ENCODE measurements at regions not wholly inside any gene's neighbourhood (a gene's known extent, or its start where the extent isn't known, plus 50 kb on each side); places are given as distances from the start of the nearest gene placed in this dataset.

GRCh38 chr22:47963660-47964059 is 1201.2 kb downstream of the TBC1D22A start:
- no peaks in the 10 kb centered on the region for H3K36me3 ChIP-seq (ENCODE audit: control insufficient read depth, insufficient read depth, low read length)
- TF ChIP-seq CTCF (IDR thresholded peaks at IDR 0.05) = no peak
- ATAC-seq = no peak
- H3K4me1 Mint-ChIP-seq = no peaks in the 10 kb centered on the region
- no peaks in the 10 kb centered on the region for H3K9me3 Mint-ChIP-seq
- H3K27me3 ChIP-seq (ENCODE audit: control insufficient read depth, insufficient read depth, low read length) = no peaks in the 10 kb centered on the region
- no peak overlapping the region for H3K27ac ChIP-seq (ENCODE audit: low read length)
- no peaks in the 10 kb centered on the region for H3K9me3 ChIP-seq (ENCODE audit: control insufficient read depth, insufficient read depth, low read length)
- no peaks in the 10 kb centered on the region for H3K36me3 Mint-ChIP-seq
- no peaks in the 10 kb centered on the region for H3K4me1 ChIP-seq (ENCODE audit: control insufficient read depth, insufficient read depth, low read length)
- no peak overlapping the region for H3K4me3 ChIP-seq (ENCODE audit: low read length)
- H3K27ac Mint-ChIP-seq = no peak overlapping the region
- DNase-seq = no peak
- no peak overlapping the region for H3K4me3 Mint-ChIP-seq
- 77% methylated on average over 6 of the region's 6 CpGs for WGBS (ENCODE audit: insufficient coverage)
- peaks cover 10 to 22% of the 10 kb centered on the region in 2 donors for H3K27me3 Mint-ChIP-seq (ENCODE audit: low read depth in 2 of 2)
- intact Hi-C loops (cut with micrococcal nuclease) = no loop called here

GRCh38 chr22:47957649-47958048 is 1195.2 kb downstream of the TBC1D22A start:
- H3K27ac Mint-ChIP-seq = no peak overlapping the region
- no peak overlapping the region for H3K4me3 ChIP-seq (ENCODE audit: low read length)

GRCh38 chr22:47954107-47954506 is 1191.7 kb downstream of the TBC1D22A start:
- ATAC-seq (no peak), DNase-seq (no peak)
- no peaks in the 10 kb centered on the region for H3K4me1 ChIP-seq (ENCODE audit: control insufficient read depth, insufficient read depth, low read length)
- no peak overlapping the region for H3K4me3 ChIP-seq (ENCODE audit: low read length)
- H3K27me3 Mint-ChIP-seq (ENCODE audit: low read depth in 2 of 2) = peaks cover 18 to 45% of the 10 kb centered on the region in 2 donors
- 77% methylated on average over 6 of the region's 7 CpGs for WGBS (ENCODE audit: insufficient coverage)
- no peaks in the 10 kb centered on the region for H3K36me3 Mint-ChIP-seq
- peaks cover 0 to 3% of the 10 kb centered on the region in 2 donors for H3K9me3 Mint-ChIP-seq
- no peaks in the 10 kb centered on the region for H3K27me3 ChIP-seq (ENCODE audit: control insufficient read depth, insufficient read depth, low read length)
- H3K4me1 Mint-ChIP-seq = no peaks in the 10 kb centered on the region
- intact Hi-C loops (cut with micrococcal nuclease) = no loop called here
- no peak overlapping the region for H3K4me3 Mint-ChIP-seq
- no peaks in the 10 kb centered on the region for H3K36me3 ChIP-seq (ENCODE audit: control insufficient read depth, insufficient read depth, low read length)
- no peak overlapping the region for H3K27ac Mint-ChIP-seq
- TF ChIP-seq CTCF (IDR thresholded peaks at IDR 0.05) = no peak
- no peaks in the 10 kb centered on the region for H3K9me3 ChIP-seq (ENCODE audit: control insufficient read depth, insufficient read depth, low read length)
- H3K27ac ChIP-seq (ENCODE audit: low read length) = no peak overlapping the region

More at GRCh38 chr22:47957649-47958048, 1195.2 kb downstream of the TBC1D22A start:
- no peak overlapping the region for H3K27ac ChIP-seq (ENCODE audit: low read length)
- H3K4me1 ChIP-seq (ENCODE audit: control insufficient read depth, insufficient read depth, low read length) = no peaks in the 10 kb centered on the region
- no peaks in the 10 kb centered on the region for H3K4me1 Mint-ChIP-seq
- no peak for TF ChIP-seq CTCF (IDR thresholded peaks at IDR 0.05)
- no peaks in the 10 kb centered on the region for H3K9me3 ChIP-seq (ENCODE audit: control insufficient read depth, insufficient read depth, low read length)
- no peaks in the 10 kb centered on the region for H3K36me3 Mint-ChIP-seq
- WGBS (ENCODE audit: insufficient coverage) = no CpG with 5 or more reads among the region's 2 CpGs
- H3K9me3 Mint-ChIP-seq = peaks cover 0 to 3% of the 10 kb centered on the region in 2 donors
- no peak overlapping the region for H3K4me3 Mint-ChIP-seq
- no peaks in the 10 kb centered on the region for H3K36me3 ChIP-seq (ENCODE audit: control insufficient read depth, insufficient read depth, low read length)
- H3K27me3 Mint-ChIP-seq (ENCODE audit: low read depth in 2 of 2) = peaks cover 9 to 26% of the 10 kb centered on the region in 2 donors
- no peaks in the 10 kb centered on the region for H3K27me3 ChIP-seq (ENCODE audit: control insufficient read depth, insufficient read depth, low read length)
- no peak for DNase-seq
- no peak for ATAC-seq
- intact Hi-C loops (cut with micrococcal nuclease) = no loop called here

- Histone ChIP-seq H3K4me3 (ENCODE audit: low read length) (no peak overlapping the region), H3K36me3 (ENCODE audit: control insufficient read depth, insufficient read depth, low read length) (no peaks in the 10 kb centered on the region), H3K27me3 (ENCODE audit: control insufficient read depth, insufficient read depth, low read length) (no peaks in the 10 kb centered on the region), H3K9me3 (ENCODE audit: control insufficient read depth, insufficient read depth, low read length) (no peaks in the 10 kb centered on the region), H3K27ac (ENCODE audit: low read length) (no peak overlapping the region), H3K4me1 (ENCODE audit: control insufficient read depth, insufficient read depth, low read length) (peaks cover 15% of the 10 kb centered on the region)
- H3K27ac Mint-ChIP-seq = no peak overlapping the region
- H3K4me1 Mint-ChIP-seq = peaks cover 19 to 27% of the 10 kb centered on the region in 2 donors
- intact Hi-C loops (cut with micrococcal nuclease) = no loop called here
- no peak overlapping the region for H3K4me3 Mint-ChIP-seq
- H3K9me3 Mint-ChIP-seq = no peaks in the 10 kb centered on the region
- ATAC-seq (no peak), DNase-seq (no peak)
- H3K36me3 Mint-ChIP-seq = no peaks in the 10 kb centered on the region
- WGBS (ENCODE audit: insufficient coverage) = 95% methylated on average over 6 of the region's 6 CpGs
- peaks cover 5 to 27% of the 10 kb centered on the region in 2 donors for H3K27me3 Mint-ChIP-seq (ENCODE audit: low read depth in 2 of 2)
- no peak for TF ChIP-seq CTCF (IDR thresholded peaks at IDR 0.05)
Observed at GRCh38 chr22:47944941-47945340, 1182.5 kb downstream of the TBC1D22A start.
